GM23248 (cell line): ENCODE measurements at regions not wholly inside any gene's neighbourhood (a gene's known extent, or its start where the extent isn't known, plus 50 kb on each side); places are given as distances from the start of the nearest gene placed in this dataset.

ENCODE experiments used
- EZH2 ChIP-seq: fragments of 200-600 bp; sonication (generic); IDR thresholded peaks from 2 replicates; pipeline ENCODE4 v1.6.1; 2018; ENCODE audit warnings: antibody characterized with exemption, mild to moderate bottlenecking; ENCODE audit not compliant: insufficient read depth, poor library complexity, severe bottlenecking
- EZH2phosphoT487 ChIP-seq: fragments of 200-600 bp; sonication (generic); IDR thresholded peaks from 2 replicates; pipeline ENCODE4 v1.6.1; 2018; ENCODE audit warnings: antibody characterized with exemption, moderate library complexity, mild to moderate bottlenecking, low read depth; ENCODE audit not compliant: insufficient read depth

DNA sequence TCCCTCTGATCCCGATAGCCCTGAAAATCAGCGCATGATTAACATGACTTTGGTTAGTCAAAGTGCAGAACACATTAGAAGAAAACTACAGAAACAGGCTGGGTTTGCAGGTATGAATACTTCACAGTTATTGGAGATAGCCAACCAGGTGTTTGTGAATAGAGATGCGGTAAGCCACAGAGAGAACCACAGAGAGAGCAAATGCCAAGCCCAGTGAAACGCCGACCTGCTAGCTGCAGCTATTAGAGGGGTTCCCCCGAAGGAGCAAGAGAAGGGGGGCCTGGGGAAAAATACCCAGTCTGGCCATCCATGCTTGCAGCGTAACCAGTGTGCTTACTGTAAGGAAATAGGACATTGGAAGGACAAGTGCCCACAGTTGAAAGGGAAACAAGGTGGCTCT lies 523.9 kb upstream of the CNTN3 start:
- TF ChIP-seq EZH2phosphoT487 (no peak), EZH2 (no peak)
